G401 (cell line): ENCODE measurements at regions not wholly inside any gene's neighbourhood (a gene's known extent, or its start where the extent isn't known, plus 50 kb on each side); places are given as distances from the start of the nearest gene placed in this dataset.
"Not testable (repeated sequence)": the region's sequence is repeated elsewhere in the genome, so short reads cannot be mapped to it uniquely, and the experiment has no call there.

Experiments used
- DNase-seq: peaks from one replicate; pipeline ENCODE4 v3.0.0-alpha.2; 2015; ENCODE audit warnings: low spot score
- in situ Hi-C: cut with HindIII; loops from 2 replicates; pipeline ENCODE4 v1.10.0; 2016; ENCODE audit warnings: low sequenced_read_pairs, mixed read lengths

- in situ Hi-C loops: no loop called here
- DNase-seq: no peak
Measured at GRCh38 chr9:106779796-106780195, 83.2 kb upstream of the ZNF462 start.

GRCh38 chr9:106783121-106783520 is 79.8 kb upstream of the ZNF462 start:
- in situ Hi-C loops: no loop called here
- no peak for DNase-seq

DNA sequence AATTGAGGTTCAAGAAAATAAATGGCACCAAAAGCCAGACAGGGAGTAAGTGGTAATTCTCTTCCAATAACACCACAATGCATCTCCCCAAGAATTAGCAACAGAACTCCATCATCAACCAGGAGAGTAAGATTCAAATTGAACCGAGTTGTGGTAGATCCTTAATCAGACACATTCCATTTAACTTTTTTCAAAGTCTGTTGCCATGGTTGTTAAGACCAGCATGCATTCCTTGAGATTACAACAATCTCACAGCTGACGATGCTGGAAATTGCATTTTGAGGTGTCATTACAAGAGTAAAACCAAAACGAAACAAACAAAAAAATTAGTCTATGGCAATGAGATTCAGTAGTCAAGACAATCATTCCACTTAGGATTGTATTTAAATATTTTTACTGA is 78.9 kb upstream of the ZNF462 start:
- no peak for DNase-seq
- in situ Hi-C loops: no loop called here

GRCh38 chr9:106785200-106785599 is 77.8 kb upstream of the ZNF462 start:
- no peak for DNase-seq
- in situ Hi-C loops: no loop called here

GRCh38 chr9:106788021-106788420 is 74.9 kb upstream of the ZNF462 start:
- in situ Hi-C loops: not testable (repeated sequence)

GRCh38 chr9:106795031-106795430 is 67.9 kb upstream of the ZNF462 start:
- no peak for DNase-seq
- in situ Hi-C loops: no loop called here

More at GRCh38 chr9:106788021-106788420, 74.9 kb upstream of the ZNF462 start:
- not testable (repeated sequence) for DNase-seq

- in situ Hi-C loops: no loop called here
- no peak for DNase-seq
Measured at GRCh38 chr9:106796771-106797170, 66.2 kb upstream of the ZNF462 start.

DNA sequence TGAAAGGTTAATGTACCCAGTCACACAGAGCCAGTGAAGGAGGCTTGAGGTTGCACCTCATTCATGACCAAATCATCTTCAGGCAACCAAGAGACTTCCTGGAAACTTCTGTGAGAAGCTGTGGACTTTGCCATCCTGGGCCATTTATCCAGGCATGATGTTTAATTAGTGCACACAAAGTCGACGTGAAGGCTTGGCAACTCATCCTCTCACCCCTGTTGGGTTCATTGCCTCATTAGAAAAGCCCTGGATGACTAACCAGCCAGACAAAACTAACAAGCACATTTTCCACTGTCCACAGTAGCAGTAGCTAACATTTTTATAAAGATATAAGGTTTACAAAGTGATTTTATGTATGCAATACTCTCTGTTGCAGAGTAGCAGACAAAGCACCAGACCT is 65.7 kb upstream of the ZNF462 start:
- in situ Hi-C loops: no loop called here

GRCh38 chr9:106798016-106798799 is 64.8 kb upstream of the ZNF462 start:
- in situ Hi-C loops: no loop called here
- no peak for DNase-seq

More for the DNA sequence above, 65.7 kb upstream of the ZNF462 start:
- DNase-seq: no peak

GRCh38 chr9:106799152-106799551 is 63.8 kb upstream of the ZNF462 start:
- in situ Hi-C loops: no loop called here
- DNase-seq: no peak

GRCh38 chr9:106800701-106801270 is 62.2 kb upstream of the ZNF462 start:
- in situ Hi-C loops: no loop called here

GRCh38 chr9:106801816-106802215 is 61.1 kb upstream of the ZNF462 start:
- no peak for DNase-seq
- in situ Hi-C loops: no loop called here

More at GRCh38 chr9:106800701-106801270, 62.2 kb upstream of the ZNF462 start:
- no peak for DNase-seq
